Right lobe of liver (tissue), 6 donors: ENCODE measurements at regions not wholly inside any gene's neighbourhood (a gene's known extent, or its start where the extent isn't known, plus 50 kb on each side); places are given as distances from the start of the nearest gene placed in this dataset.

Experiments
- ATAC-seq, 4 donors: fragments of 200-7000 bp; cut with Tn5 transposase; one replicate each; pipeline ENCODE4 v1.9.1; 2020; ENCODE audit warnings: mild to moderate bottlenecking in 4 of 4, moderate library complexity in 4 of 4
- DNase-seq, 3 donors: peaks; one replicate each; pipeline ENCODE4 v3.0.0-alpha.2; 2020
- H3K27ac ChIP-seq, 3 donors: fragments of 200-600 bp; one replicate each; pipeline ENCODE4 v1.8.0; 2022
- H3K27me3 ChIP-seq, 2 donors: fragments of 200-600 bp; one replicate each; pipeline ENCODE4 v1.8.0; 2022
- H3K36me3 ChIP-seq, 4 donors: fragments of 200-600 bp; sonication (generic) in 1 of 4; one replicate each; pipeline versions ENCODE4 v1.5.1 to v1.8.0; 2017 to 2022; ENCODE audit warnings: control low read depth in 1 of 4
- H3K4me1 ChIP-seq, 4 donors: fragments of 200-600 bp; sonication (generic) in 1 of 4; one replicate each; pipeline versions ENCODE4 v1.5.1 to v1.8.0; 2017 to 2022; ENCODE audit warnings: control low read depth in 1 of 4
- H3K4me3 ChIP-seq, 3 donors: fragments of 200-600 bp; one replicate each; pipeline ENCODE4 v1.8.0; 2022
- H3K9me3 ChIP-seq, 4 donors: fragments of 200-600 bp; sonication (generic) in 1 of 4; one replicate each; pipeline versions ENCODE4 v1.5.1 to v1.8.0; 2017 to 2022; ENCODE audit warnings: control low read depth in 1 of 4
- POLR2A ChIP-seq: fragments of 450-650 bp; IDR thresholded peaks from one replicate; pipeline ENCODE4 v1.6.1; 2017; ENCODE audit warnings: antibody characterized with exemption, mild to moderate bottlenecking
- WGBS: methylation state at CpG from one replicate; pipeline ENCODE4 v1.1.6; 2018; ENCODE audit warnings: low coverage, low lambda C conversion rate; ENCODE audit not compliant: insufficient coverage; ENCODE audit errors: missing lambda C conversion rate; 5-methylcytosine and 5-hydroxymethylcytosine counted together
- intact Hi-C, 2 donors: fragments of 100-400 bp; cut with DNase I; formaldehyde crosslinking; loops; one replicate each; pipeline versions ENCODE4 v1.11.2 to v1.14.1; 2022
- TF ChIP-seq, protein P1 (sequence below), 4 donors: fragments of 200-600 bp in 3 of 4; fragments of 450-650 bp in 1 of 4; IDR thresholded peaks; one replicate each; pipeline versions ENCODE4 v1.5.1 to v1.8.0; 2016 to 2022; ENCODE audit warnings: antibody characterized with exemption in 4 of 4, mild to moderate bottlenecking in 2 of 4
- donor health status: DM: no; HTN: yes; CAD: no.
- donor health status: DM: no; HTN: no; CAD: no.
- donor health status: DM: no; HTN: no; CAD: no.
- donor health status: DM: no; HTN: yes; CAD: no.
- donor health status: DM: no; HTN: yes; CAD: no.

GRCh38 chr13:77831866-77832265, 86.8 kb downstream of the EDNRB start:
- WGBS: 44% methylated on average over 5 of the region's 5 CpGs
- Histone ChIP-seq H3K9me3 (no peaks in the 10 kb centered on the region), H3K27me3 (no peaks in the 10 kb centered on the region), H3K4me1 (no peaks in the 10 kb centered on the region), H3K36me3 (no peaks in the 10 kb centered on the region), H3K4me3 (no peak overlapping the region), H3K27ac (no peak overlapping the region)
- TF ChIP-seq POLR2A: no peak
- TF ChIP-seq, protein P1, sequence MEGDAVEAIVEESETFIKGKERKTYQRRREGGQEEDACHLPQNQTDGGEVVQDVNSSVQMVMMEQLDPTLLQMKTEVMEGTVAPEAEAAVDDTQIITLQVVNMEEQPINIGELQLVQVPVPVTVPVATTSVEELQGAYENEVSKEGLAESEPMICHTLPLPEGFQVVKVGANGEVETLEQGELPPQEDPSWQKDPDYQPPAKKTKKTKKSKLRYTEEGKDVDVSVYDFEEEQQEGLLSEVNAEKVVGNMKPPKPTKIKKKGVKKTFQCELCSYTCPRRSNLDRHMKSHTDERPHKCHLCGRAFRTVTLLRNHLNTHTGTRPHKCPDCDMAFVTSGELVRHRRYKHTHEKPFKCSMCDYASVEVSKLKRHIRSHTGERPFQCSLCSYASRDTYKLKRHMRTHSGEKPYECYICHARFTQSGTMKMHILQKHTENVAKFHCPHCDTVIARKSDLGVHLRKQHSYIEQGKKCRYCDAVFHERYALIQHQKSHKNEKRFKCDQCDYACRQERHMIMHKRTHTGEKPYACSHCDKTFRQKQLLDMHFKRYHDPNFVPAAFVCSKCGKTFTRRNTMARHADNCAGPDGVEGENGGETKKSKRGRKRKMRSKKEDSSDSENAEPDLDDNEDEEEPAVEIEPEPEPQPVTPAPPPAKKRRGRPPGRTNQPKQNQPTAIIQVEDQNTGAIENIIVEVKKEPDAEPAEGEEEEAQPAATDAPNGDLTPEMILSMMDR (IDR thresholded peaks at IDR 0.05): no peak
- ATAC-seq (peak in 2 of 4 donors; percentile 34 to 51), DNase-seq (no peak)
- intact Hi-C loops: no loop called here

- no peak for DNase-seq
- TF ChIP-seq, protein P1 (IDR thresholded peaks at IDR 0.05): no peak
- TF ChIP-seq POLR2A: no peak
- H3K27ac ChIP-seq: no peak overlapping the region
- intact Hi-C loops: no loop called here
- H3K9me3 ChIP-seq: no peaks in the 10 kb centered on the region
- no peaks in the 10 kb centered on the region for H3K4me1 ChIP-seq
- no peak for ATAC-seq
- H3K36me3 ChIP-seq: no peaks in the 10 kb centered on the region
- H3K27me3 ChIP-seq: no peaks in the 10 kb centered on the region
- no peak overlapping the region for H3K4me3 ChIP-seq
Observed at GRCh38 chr13:77829963-77830362, 88.7 kb downstream of the EDNRB start.

DNA sequence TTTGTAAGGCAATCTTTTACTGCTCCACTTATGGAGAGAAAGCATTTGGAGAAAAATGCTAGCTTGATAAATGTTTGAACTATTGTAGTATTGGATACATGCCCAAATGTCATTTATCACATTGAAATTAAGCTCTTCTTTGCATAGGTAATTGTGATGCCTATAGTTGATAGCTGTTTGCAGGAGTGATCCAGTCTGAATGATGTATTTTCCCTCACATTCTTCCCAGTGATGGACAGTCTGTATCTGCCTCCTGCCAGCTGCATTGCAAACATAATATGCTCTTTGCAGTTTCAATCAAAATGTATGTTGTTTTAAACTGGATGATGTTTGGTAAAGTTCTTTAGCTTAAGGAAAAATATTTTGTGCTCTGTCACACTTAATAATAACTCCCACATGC, 89.8 kb downstream of the EDNRB start:
- Histone ChIP-seq H3K36me3 (no peaks in the 10 kb centered on the region), H3K9me3 (no peaks in the 10 kb centered on the region), H3K4me1 (no peaks in the 10 kb centered on the region), H3K27ac (no peak overlapping the region), H3K27me3 (no peaks in the 10 kb centered on the region), H3K4me3 (no peak overlapping the region)
- TF ChIP-seq, protein P1 (IDR thresholded peaks at IDR 0.05): no peak
- no peak for TF ChIP-seq POLR2A
- DNase-seq (no peak), ATAC-seq (no peak)
- intact Hi-C loops: no loop called here

- H3K4me3 ChIP-seq: no peak overlapping the region
- ATAC-seq: no peak
- no peak overlapping the region for H3K27ac ChIP-seq
- no peaks in the 10 kb centered on the region for H3K36me3 ChIP-seq
- no peak for TF ChIP-seq POLR2A
- TF ChIP-seq, protein P1 (IDR thresholded peaks at IDR 0.05): no peak
- H3K9me3 ChIP-seq: no peaks in the 10 kb centered on the region
- 46% methylated on average over 5 of the region's 5 CpGs for WGBS
- no peaks in the 10 kb centered on the region for H3K27me3 ChIP-seq
- no peaks in the 10 kb centered on the region for H3K4me1 ChIP-seq
- intact Hi-C loops: no loop called here
- DNase-seq: no peak
Observed at GRCh38 chr13:77827332-77827731, 91.3 kb downstream of the EDNRB start.

- no peak for DNase-seq
- H3K4me1 ChIP-seq: no peaks in the 10 kb centered on the region
- H3K9me3 ChIP-seq: no peaks in the 10 kb centered on the region
- intact Hi-C loops: no loop called here
- no peak for ATAC-seq
- WGBS: 29% methylated on average over 4 of the region's 4 CpGs
- no peaks in the 10 kb centered on the region for H3K27me3 ChIP-seq
- TF ChIP-seq POLR2A: no peak
- TF ChIP-seq, protein P1 (IDR thresholded peaks at IDR 0.05): no peak
- H3K4me3 ChIP-seq: no peak overlapping the region
- H3K36me3 ChIP-seq: no peaks in the 10 kb centered on the region
- no peak overlapping the region for H3K27ac ChIP-seq
Observed at GRCh38 chr13:77820431-77821149, 98.0 kb downstream of the EDNRB start.
